A549 (cell line): ENCODE measurements at regions not wholly inside any gene's neighbourhood (a gene's known extent, or its start where the extent isn't known, plus 50 kb on each side); places are given as distances from the start of the nearest gene placed in this dataset.
A peak's percentile ranks its signal among the peaks of the same experiment; 100 is the strongest.

Experiments
- ATAC-seq, 2 experiments: fragments of 200-7000 bp in 1 of 2; fragments of >200 bp in 1 of 2; cut with Nextera tagmentation in 1 of 2; cut with Tn5 transposase in 1 of 2; 3 replicates each; pipeline versions ENCODE4 v1.8.0 to v1.9.1; 2018 to 2020; ENCODE audit warnings: mild to moderate bottlenecking in 1 of 2, moderate library complexity in 1 of 2
- CTCF ChIA-PET: fragments of 300-600 bp; sonication (Branson Sonifier 250); formaldehyde crosslinking; extraction: SDS; loops from one replicate; lab custom pipeline; 2021; ENCODE audit warnings: antibody characterized with exemption, inconsistent platforms; lab: Yijun Ruan, JAX
- POLR2A ChIA-PET: fragments of 350-600 bp; formaldehyde crosslinking; extraction: SDS; loops from one replicate; lab custom pipeline; 2021; ENCODE audit warnings: antibody characterized with exemption, inconsistent platforms; lab: Yijun Ruan, JAX
- DNase-seq, 2 experiments: peaks; one replicate each; pipeline versions ENCODE4 v3.0.0 to v3.0.0-alpha.2; 2011 to 2016; ENCODE audit warnings: low read depth in 1 of 2, low spot score in 1 of 2
- FAIRE-seq: peaks from 2 replicates; lab custom pipeline; 2011; peaks lifted over from hg19 to GRCh38; lab: Jason Lieb, UNC
- H3K27ac ChIP-seq, 2 experiments: fragments of >200 bp; sonication (Bioruptor Twin); formaldehyde crosslinking; 3 replicates each; pipeline ENCODE4 v1.5.1; 2016 to 2017
- H3K4me1 ChIP-seq: fragments of >200 bp; sonication (Bioruptor Twin); formaldehyde crosslinking; 3 replicates; pipeline ENCODE4 v1.6.1; 2016
- H3K4me2 ChIP-seq: fragments of >200 bp; sonication (Bioruptor Twin); formaldehyde crosslinking; 3 replicates; pipeline ENCODE4 v1.6.1; 2016
- H3K4me3 ChIP-seq: fragments of >200 bp; sonication (Bioruptor Twin); formaldehyde crosslinking; 3 replicates; pipeline ENCODE4 v1.5.1; 2016
- H3K9me3 ChIP-seq: fragments of >200 bp; sonication (Bioruptor Twin); formaldehyde crosslinking; 3 replicates; pipeline ENCODE4 v1.6.1; 2016
- CBX8 ChIP-seq: fragments of 200-600 bp; sonication (generic); IDR thresholded peaks from 2 replicates; pipeline ENCODE4 v1.6.1; 2016
- CHD2 ChIP-seq: fragments of 150-350 bp; IDR thresholded peaks from 2 replicates; pipeline ENCODE4 v1.6.1; 2014; ENCODE audit warnings: low read length; ENCODE audit not compliant: partially characterized antibody
- CTCF ChIP-seq: fragments of >200 bp; sonication (Bioruptor Twin); formaldehyde crosslinking; IDR thresholded peaks from 3 replicates; pipeline ENCODE4 v1.5.1; 2016
- E2F6 ChIP-seq: IDR thresholded peaks from 2 replicates; pipeline ENCODE4 v1.6.1; 2012; ENCODE audit warnings: low read depth, borderline replicate concordance
- ESRRA ChIP-seq: fragments of 150-350 bp; IDR thresholded peaks from 2 replicates; pipeline ENCODE4 v1.6.1; 2014; ENCODE audit warnings: mild to moderate bottlenecking, low read length, borderline replicate concordance
- FOXS1 ChIP-seq: fragments of 250-450 bp; sonication (Bioruptor Pico); IDR thresholded peaks from 2 replicates; pipeline ENCODE4 v1.5.0; 2020; ENCODE audit warnings: mild to moderate bottlenecking, moderate library complexity
- HDAC2 ChIP-seq: fragments of 200-600 bp; sonication (generic); IDR thresholded peaks from 2 replicates; pipeline ENCODE4 v1.6.1; 2016
- HMGXB4 ChIP-seq: fragments of 250-450 bp; sonication (Bioruptor Pico); IDR thresholded peaks from 2 replicates; pipeline ENCODE4 v1.5.0; 2021; ENCODE audit warnings: mild to moderate bottlenecking, moderate library complexity, borderline replicate concordance
- HOXA7 ChIP-seq: fragments of 250-450 bp; sonication (Bioruptor Pico); IDR thresholded peaks from 2 replicates; pipeline ENCODE4 v1.5.0; 2020; ENCODE audit warnings: mild to moderate bottlenecking, moderate library complexity
- JUNB ChIP-seq: fragments of >200 bp; sonication (Bioruptor Twin); formaldehyde crosslinking; IDR thresholded peaks from 2 replicates; pipeline ENCODE4 v1.6.1; 2016
- KDM5A ChIP-seq: fragments of 200-600 bp; sonication (generic); IDR thresholded peaks from 2 replicates; pipeline ENCODE4 v1.6.1; 2016; ENCODE audit warnings: antibody characterized with exemption, mild to moderate bottlenecking
- MAFK ChIP-seq: fragments of 450-650 bp; IDR thresholded peaks from 2 replicates; pipeline ENCODE4 v1.6.1; 2014; ENCODE audit not compliant: partially characterized antibody
- NR3C1 ChIP-seq: fragments of >200 bp; sonication (Bioruptor Twin); formaldehyde crosslinking; IDR thresholded peaks from 3 replicates; pipeline ENCODE4 v1.6.1; 2017
- PHF8 ChIP-seq: fragments of 200-600 bp; sonication (generic); IDR thresholded peaks from 2 replicates; pipeline ENCODE4 v1.6.1; 2016; ENCODE audit warnings: low read depth, mild to moderate bottlenecking, antibody characterized with exemption, moderate library complexity, borderline replicate concordance
- RAD21 ChIP-seq, 2 experiments: fragments of >200 bp in 1 of 2; sonication (Bioruptor Twin) in 1 of 2; formaldehyde crosslinking in 1 of 2; IDR thresholded peaks in 1 of 2; conservative IDR thresholded peaks in 1 of 2; 2 replicates in 1 of 2; 3 replicates in 1 of 2; pipeline ENCODE4 v1.6.1; 2012 to 2018; ENCODE audit warnings: inconsistent platforms in 1 of 2
- RARB ChIP-seq: fragments of 250-450 bp; sonication (Bioruptor Pico); IDR thresholded peaks from 2 replicates; pipeline ENCODE4 v1.8.0; 2021; ENCODE audit warnings: mild to moderate bottlenecking, moderate library complexity
- RCOR1 ChIP-seq: fragments of 150-350 bp; IDR thresholded peaks from 2 replicates; pipeline ENCODE4 v1.6.1; 2014; ENCODE audit warnings: antibody characterized with exemption, low read length, low read depth
- RNF2 ChIP-seq: fragments of 200-600 bp; sonication (generic); IDR thresholded peaks from 2 replicates; pipeline ENCODE4 v1.6.1; 2016; ENCODE audit warnings: low read depth, mild to moderate bottlenecking, antibody characterized with exemption, moderate library complexity, borderline replicate concordance
- TFCP2L1 ChIP-seq: fragments of 250-450 bp; sonication (Bioruptor Pico); IDR thresholded peaks from 2 replicates; pipeline ENCODE4 v1.5.0; 2021; ENCODE audit warnings: mild to moderate bottlenecking
- TP53 ChIP-seq: fragments of 250-450 bp; sonication (Bioruptor Pico); IDR thresholded peaks from 2 replicates; pipeline ENCODE4 v1.5.0; 2021; ENCODE audit warnings: mild to moderate bottlenecking, moderate library complexity
- ZFP36 ChIP-seq: fragments of 450-650 bp; IDR thresholded peaks from 2 replicates; pipeline ENCODE4 v1.6.1; 2014; ENCODE audit warnings: borderline replicate concordance; ENCODE audit not compliant: partially characterized antibody
- ZNF302 ChIP-seq: fragments of 250-450 bp; sonication (Bioruptor Pico); IDR thresholded peaks from 2 replicates; pipeline ENCODE4 v1.9.0; 2021; ENCODE audit warnings: inconsistent platforms, mild to moderate bottlenecking, moderate library complexity
- WGBS: methylation state at CpG from one replicate; pipeline ENCODE4 v1.1.6; 2017; ENCODE audit errors: missing lambda C conversion rate; 5-methylcytosine and 5-hydroxymethylcytosine counted together
- TF ChIP-seq, protein P1 (sequence below): fragments of >200 bp; sonication (Bioruptor Twin); formaldehyde crosslinking; IDR thresholded peaks from 3 replicates; pipeline ENCODE4 v1.6.1; 2016
- TF ChIP-seq, protein P2 (sequence below): fragments of >200 bp; sonication (Bioruptor Twin); formaldehyde crosslinking; IDR thresholded peaks from 2 replicates; pipeline ENCODE4 v1.6.1; 2016

- no peak for TF ChIP-seq NR3C1
- TF ChIP-seq RCOR1: no peak
Measured at GRCh38 chr11:59272771-59273372, 60.1 kb upstream of the MPEG1 start (continued).

GRCh38 chr11:59271811-59272327 lies 59.1 kb upstream of the MPEG1 start:
- no peak overlapping the region for H3K4me3 ChIP-seq
- FAIRE-seq (no peak), DNase-seq (no peak), ATAC-seq (peak in 1 of 2 experiments; percentile 13; a peak in 1 of 6 replicates)
- no peaks in the 10 kb centered on the region for H3K4me1 ChIP-seq
- no peaks in the 10 kb centered on the region for H3K9me3 ChIP-seq
- CTCF ChIA-PET: interaction anchor here (1.1 kb wide), 1 partner anchor 100 kb away, joined by 5 read pairs; the partner anchor contains the start of gene DTX4
- no peak overlapping the region for H3K4me2 ChIP-seq
- POLR2A ChIA-PET: no interaction called here
- no peak for TF ChIP-seq MAFK
- WGBS: 10% methylated on average over 4 of the region's 4 CpGs
- H3K27ac ChIP-seq: no peak overlapping the region

DNA sequence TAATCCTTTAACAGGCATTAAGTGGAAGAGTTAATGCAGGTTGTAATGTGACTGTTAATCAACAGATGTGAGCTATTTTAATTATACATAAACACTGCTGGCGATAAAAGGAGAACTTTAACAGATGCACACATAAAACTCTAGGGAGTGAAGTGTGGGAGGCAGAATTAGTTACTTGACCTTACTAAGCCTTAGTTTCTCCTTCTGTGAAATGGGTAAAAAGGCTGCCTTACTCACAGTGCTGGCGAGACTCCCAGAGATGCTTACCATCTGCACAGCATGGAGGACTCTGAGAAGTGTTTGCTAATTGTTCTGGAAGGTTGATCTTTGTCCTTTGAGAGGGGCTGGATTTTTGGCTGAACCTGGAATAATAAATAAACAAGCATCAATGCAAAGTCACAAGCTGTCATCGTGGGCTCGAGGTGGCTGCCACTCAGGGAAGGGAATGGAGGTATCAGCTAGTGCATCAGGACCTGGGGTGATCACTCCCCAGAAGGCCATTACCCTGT lies 58.6 kb upstream of the MPEG1 start:
- H3K9me3 ChIP-seq: no peaks in the 10 kb centered on the region
- H3K4me1 ChIP-seq: no peaks in the 10 kb centered on the region
- TF ChIP-seq ESRRA (no peak), CBX8 (no peak), ZFP36 (no peak), FOXS1 (CRISPR knock-in tag) (no peak), JUNB (no peak), KDM5A (no peak), RARB (no peak), RAD21 (conservative IDR thresholded peaks at IDR 0.05 in 1 of 2, IDR thresholded peaks at IDR 0.05 in 1 of 2) (no peak), PHF8 (no peak), TFCP2L1 (no peak), CTCF (no peak), TP53 (CRISPR knock-in tag) (no peak), HDAC2 (no peak), CHD2 (no peak)
- TF ChIP-seq, protein P1, sequence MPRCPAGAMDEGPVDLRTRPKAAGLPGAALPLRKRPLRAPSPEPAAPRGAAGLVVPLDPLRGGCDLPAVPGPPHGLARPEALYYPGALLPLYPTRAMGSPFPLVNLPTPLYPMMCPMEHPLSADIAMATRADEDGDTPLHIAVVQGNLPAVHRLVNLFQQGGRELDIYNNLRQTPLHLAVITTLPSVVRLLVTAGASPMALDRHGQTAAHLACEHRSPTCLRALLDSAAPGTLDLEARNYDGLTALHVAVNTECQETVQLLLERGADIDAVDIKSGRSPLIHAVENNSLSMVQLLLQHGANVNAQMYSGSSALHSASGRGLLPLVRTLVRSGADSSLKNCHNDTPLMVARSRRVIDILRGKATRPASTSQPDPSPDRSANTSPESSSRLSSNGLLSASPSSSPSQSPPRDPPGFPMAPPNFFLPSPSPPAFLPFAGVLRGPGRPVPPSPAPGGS: no peak
- H3K4me3 ChIP-seq: no peak overlapping the region
- POLR2A ChIA-PET: no interaction called here
- 20% methylated on average over 4 of the region's 4 CpGs for WGBS
- ATAC-seq: no peak
- no peak overlapping the region for H3K27ac ChIP-seq
- FAIRE-seq: no peak
- H3K4me2 ChIP-seq: no peak overlapping the region
- DNase-seq: no peak
- CTCF ChIA-PET: interaction anchor here (1.1 kb wide), 1 partner anchor 99 kb away, joined by 5 read pairs; the partner anchor contains the start of gene DTX4

DNA sequence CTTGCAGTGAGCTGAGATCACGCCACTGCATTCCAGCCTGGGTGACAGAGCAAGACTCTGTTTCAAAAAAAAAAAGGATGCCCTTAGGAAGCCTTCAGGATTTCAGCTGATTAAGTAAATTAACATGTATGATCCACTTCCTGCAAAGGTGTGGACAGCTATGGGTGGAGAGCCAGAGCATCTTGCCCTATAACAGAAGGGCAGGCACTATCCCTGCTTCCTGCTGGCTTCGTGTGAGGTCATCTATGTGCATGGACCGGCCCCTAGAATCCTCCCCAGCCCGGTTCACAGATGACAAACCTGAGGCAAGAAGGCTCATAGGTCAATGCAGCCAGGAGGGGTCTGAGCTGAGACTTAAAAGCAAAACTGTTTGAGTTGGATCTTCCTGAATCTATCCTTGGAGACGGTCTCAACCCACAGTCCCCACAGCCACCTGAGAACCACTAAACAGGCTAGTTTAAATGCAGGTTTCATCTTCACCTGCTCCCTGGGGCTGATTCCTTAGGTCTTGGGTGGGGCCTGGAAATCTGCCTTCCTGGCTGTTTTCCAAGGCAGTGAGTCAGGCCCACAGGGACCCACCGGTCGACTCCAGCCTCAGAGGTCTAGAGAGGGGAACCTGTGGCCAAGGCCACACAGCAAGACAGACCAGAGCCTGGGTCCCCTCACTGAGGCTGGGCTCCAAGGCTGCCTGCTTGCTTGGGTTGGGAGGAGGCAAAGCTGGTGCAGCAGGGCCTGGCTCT lies 55.2 kb upstream of the MPEG1 start:
- Histone ChIP-seq H3K27ac (no peak overlapping the region), H3K4me2 (no peak overlapping the region), H3K9me3 (no peaks in the 10 kb centered on the region), H3K4me3 (no peak overlapping the region), H3K4me1 (no peaks in the 10 kb centered on the region)
- ChIA-PET POLR2A (no interaction called here), CTCF (interaction anchor here (1.7 kb wide), 1 partner anchor 97 kb away, joined by 5 read pairs; no protein-coding TSS in a partner anchor)
- FAIRE-seq: no peak
- no peak for ATAC-seq
- 45% methylated on average over 7 of the region's 7 CpGs for WGBS
- DNase-seq: no peak
- no peak for TF ChIP-seq E2F6
- no peak for TF ChIP-seq ZNF302 (CRISPR knock-in tag)
- TF ChIP-seq HMGXB4 (CRISPR knock-in tag): no peak
- TF ChIP-seq RNF2: no peak
- TF ChIP-seq RARB: no peak
- TF ChIP-seq HOXA7 (CRISPR knock-in tag): no peak
- TF ChIP-seq, protein P2, sequence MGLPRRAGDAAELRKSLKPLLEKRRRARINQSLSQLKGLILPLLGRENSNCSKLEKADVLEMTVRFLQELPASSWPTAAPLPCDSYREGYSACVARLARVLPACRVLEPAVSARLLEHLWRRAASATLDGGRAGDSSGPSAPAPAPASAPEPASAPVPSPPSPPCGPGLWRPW: no peak
- TF ChIP-seq, protein P1: no peak
